HUES48 (cell line): ENCODE measurements at regions not wholly inside any gene's neighbourhood (a gene's known extent, or its start where the extent isn't known, plus 50 kb on each side); places are given as distances from the start of the nearest gene placed in this dataset.
"Not testable (repeated sequence)": the region's sequence is repeated elsewhere in the genome, so short reads cannot be mapped to it uniquely, and the experiment has no call there.

Experiments used
- H3K27ac ChIP-seq: one replicate; pipeline ENCODE4 v1.7.0; 2013; ENCODE audit warnings: low read depth, low read length, inconsistent platforms
- H3K27me3 ChIP-seq: 2 replicates; pipeline ENCODE4 v1.6.1; 2013; ENCODE audit warnings: mild to moderate bottlenecking, low read length; ENCODE audit not compliant: control insufficient read depth, insufficient read depth
- H3K36me3 ChIP-seq: 2 replicates; pipeline ENCODE4 v1.6.1; 2013; ENCODE audit warnings: low read length; ENCODE audit not compliant: control insufficient read depth, insufficient read depth
- H3K4me1 ChIP-seq: 2 replicates; pipeline ENCODE4 v1.6.1; 2013; ENCODE audit warnings: mild to moderate bottlenecking, low read length; ENCODE audit not compliant: control insufficient read depth, insufficient read depth
- H3K4me3 ChIP-seq: 2 replicates; pipeline ENCODE4 v1.5.1; 2013; ENCODE audit warnings: mild to moderate bottlenecking, low read depth, low read length
- H3K9ac ChIP-seq: 2 replicates; pipeline ENCODE4 v1.6.1; 2013; ENCODE audit warnings: mild to moderate bottlenecking, low read depth, low read length, moderate library complexity
- H3K9me3 ChIP-seq: 2 replicates; pipeline ENCODE4 v1.6.1; 2013; ENCODE audit warnings: low read length; ENCODE audit not compliant: control insufficient read depth, insufficient read depth

DNA sequence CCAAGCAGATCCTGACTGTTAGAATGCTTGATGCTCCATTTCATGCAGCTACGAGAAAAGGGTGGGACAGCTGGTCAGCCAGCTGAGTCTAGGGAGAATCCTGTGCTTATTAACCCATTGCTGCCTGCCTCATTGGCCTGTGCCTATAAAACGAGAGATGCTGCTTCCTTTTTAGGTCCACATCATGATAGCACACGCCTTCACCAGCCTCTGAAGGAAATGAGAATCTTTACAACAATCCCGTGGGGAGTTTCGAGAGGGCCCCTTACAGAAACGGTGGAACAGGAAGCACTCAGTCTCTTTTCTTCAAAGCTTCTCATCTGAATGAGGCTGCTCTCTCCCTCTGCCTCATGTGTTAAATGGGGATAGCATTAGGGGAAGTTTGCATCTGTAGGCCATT, 147.3 kb upstream of the RFLNA start:
- Histone ChIP-seq H3K9me3 (peaks cover 20% of the 10 kb centered on the region), H3K36me3 (no peaks in the 10 kb centered on the region), H3K9ac (no peak overlapping the region), H3K27me3 (no peaks in the 10 kb centered on the region), H3K4me1 (peaks cover 9% of the 10 kb centered on the region; the same call in 1 of the 2 replicates), H3K27ac (no peak overlapping the region), H3K4me3 (no peak overlapping the region)

DNA sequence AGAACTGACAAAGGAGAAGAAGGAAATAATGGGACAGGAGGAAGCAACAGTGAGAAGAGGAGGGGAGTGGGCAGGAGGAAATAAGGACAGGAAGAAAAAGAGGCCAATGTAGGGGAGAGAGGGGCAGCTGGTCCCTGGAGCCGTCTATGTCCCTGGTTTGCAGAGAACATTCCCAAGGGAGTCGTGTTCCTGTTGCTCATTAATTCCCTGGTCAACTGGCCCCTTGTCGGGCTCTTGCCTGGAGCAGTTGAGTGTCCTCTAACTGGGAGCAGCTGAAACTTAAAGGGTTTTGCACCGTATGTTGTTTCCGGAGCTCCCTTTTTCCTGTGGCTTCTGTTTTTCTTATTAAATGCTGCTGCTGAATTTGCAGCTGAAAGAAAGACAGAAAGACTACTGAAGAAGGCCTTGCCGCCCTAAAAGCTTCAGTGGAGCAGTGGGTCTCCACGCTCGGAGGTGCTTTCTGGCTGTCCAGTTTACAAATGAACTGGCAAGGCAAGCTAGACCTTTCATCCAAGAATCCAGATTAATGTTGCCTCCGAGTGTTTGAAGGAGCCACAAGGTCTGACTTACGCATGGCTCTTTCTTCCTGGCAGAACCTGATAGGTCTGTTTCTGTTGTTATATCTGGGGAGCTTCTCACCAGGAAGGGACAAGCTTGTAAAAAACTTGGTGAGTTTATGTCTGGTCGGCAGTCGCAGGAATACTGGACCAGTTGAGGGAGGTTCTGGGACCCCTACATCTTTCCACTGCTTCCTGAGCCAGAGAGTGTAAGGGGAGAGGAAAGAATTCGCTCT, 146.2 kb upstream of the RFLNA start:
- no peak overlapping the region for H3K9ac ChIP-seq
- H3K27me3 ChIP-seq: no peaks in the 10 kb centered on the region

DNA sequence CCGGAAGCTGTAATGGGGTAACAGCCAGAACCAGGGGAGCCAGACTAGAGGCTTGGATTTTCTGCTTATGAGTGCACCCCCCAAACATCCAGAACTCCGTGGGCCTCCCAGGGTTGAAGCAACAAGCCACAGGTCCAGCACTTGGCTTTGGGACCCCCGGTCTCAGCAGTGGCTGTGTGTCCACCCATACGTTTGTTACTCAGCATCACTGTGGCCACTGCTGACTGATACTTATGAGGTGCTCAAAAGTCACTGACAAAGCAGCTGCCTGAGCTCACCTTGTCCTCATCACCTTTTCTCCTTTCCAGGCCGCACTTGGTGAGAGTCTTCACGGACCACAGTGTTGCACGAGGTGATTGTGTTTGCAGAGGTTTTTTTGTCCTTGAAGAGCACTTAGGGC, 145.6 kb upstream of the RFLNA start:
- Histone ChIP-seq H3K27ac (no peak overlapping the region), H3K4me3 (no peak overlapping the region), H3K4me1 (peaks cover 9% of the 10 kb centered on the region; the same call in 1 of the 2 replicates), H3K36me3 (no peaks in the 10 kb centered on the region), H3K27me3 (no peaks in the 10 kb centered on the region), H3K9me3 (peaks cover 13% of the 10 kb centered on the region; the same call in 1 of the 2 replicates), H3K9ac (no peak overlapping the region)

More for the DNA sequence above, 146.2 kb upstream of the RFLNA start:
- Histone ChIP-seq H3K27ac (peak overlapping the region; percentile 0), H3K4me1 (peaks cover 9% of the 10 kb centered on the region; the same call in 1 of the 2 replicates), H3K9me3 (peaks cover 13% of the 10 kb centered on the region; the same call in 1 of the 2 replicates), H3K4me3 (no peak overlapping the region), H3K36me3 (no peaks in the 10 kb centered on the region)

DNA sequence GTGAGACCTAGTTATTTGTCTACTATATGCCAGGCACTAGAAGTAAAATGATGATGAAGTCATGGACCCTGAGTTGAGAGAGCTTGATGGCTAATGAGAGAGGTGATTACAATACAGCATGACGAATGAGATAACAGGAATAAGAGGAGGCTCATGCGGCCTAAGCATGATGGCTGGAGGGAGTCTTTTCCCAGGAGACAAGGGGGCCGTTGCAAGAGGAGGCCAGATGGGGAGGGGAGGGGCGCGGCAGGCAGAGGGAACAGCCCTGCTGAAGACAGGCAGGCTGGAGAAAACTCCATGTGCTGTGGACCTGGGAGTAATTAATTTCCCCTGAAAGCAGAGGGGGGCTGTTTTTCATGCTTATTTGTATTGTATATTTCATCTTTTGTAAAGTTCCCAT, 144.7 kb upstream of the RFLNA start:
- Histone ChIP-seq H3K27me3 (no peaks in the 10 kb centered on the region), H3K27ac (no peak overlapping the region), H3K4me3 (no peak overlapping the region), H3K4me1 (peaks cover 9% of the 10 kb centered on the region; the same call in 1 of the 2 replicates), H3K36me3 (no peaks in the 10 kb centered on the region), H3K9me3 (peaks cover 9% of the 10 kb centered on the region; the same call in 1 of the 2 replicates), H3K9ac (no peak overlapping the region)

DNA sequence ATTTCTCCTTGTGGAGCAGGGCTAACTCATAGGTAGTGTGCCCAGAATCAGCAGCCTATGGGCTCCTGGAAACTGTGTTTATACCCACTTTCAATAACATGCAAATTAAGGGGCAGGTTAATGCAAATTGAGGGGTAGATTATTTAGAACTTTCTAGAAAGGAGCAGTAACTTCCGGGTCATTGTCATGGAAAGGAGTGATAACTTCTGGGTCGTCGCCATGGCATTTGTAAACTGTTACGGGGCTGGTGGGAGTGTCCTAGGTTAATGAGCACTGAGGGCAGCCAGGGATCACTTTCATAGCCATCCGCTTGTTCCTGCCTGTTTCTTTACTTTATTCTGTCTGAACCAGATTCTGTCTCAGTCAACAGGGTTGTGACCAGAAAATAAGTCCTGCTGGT, 143.3 kb upstream of the RFLNA start:
- no peak overlapping the region for H3K4me3 ChIP-seq
- H3K9ac ChIP-seq: no peak overlapping the region
- peaks cover 9% of the 10 kb centered on the region; the same call in 1 of the 2 replicates for H3K4me1 ChIP-seq
- no peaks in the 10 kb centered on the region for H3K36me3 ChIP-seq
- H3K27ac ChIP-seq: no peak overlapping the region
- no peaks in the 10 kb centered on the region for H3K27me3 ChIP-seq
- peaks cover 9% of the 10 kb centered on the region; the same call in 1 of the 2 replicates for H3K9me3 ChIP-seq

DNA sequence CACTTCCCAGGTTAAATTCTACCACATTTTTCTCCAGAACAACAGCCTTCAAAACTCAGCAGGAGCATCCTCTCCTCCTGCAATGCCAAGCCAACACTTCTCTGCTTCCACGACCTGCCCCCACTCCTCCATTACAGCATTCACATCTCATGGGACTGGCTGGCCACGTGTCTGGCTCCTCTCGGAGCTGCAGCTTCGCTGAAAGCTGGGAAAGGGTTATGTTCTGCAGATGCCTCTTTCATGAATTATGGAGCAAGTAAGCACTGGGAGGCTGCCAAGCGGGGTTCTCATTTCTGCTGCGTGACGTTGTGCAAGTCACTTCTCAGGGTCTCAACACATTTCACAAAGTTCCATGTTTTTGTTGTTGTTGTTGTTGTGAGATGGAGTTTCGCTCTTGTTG, 142.2 kb upstream of the RFLNA start:
- Histone ChIP-seq H3K4me1 (peaks cover 10% of the 10 kb centered on the region), H3K27me3 (no peaks in the 10 kb centered on the region)

DNA sequence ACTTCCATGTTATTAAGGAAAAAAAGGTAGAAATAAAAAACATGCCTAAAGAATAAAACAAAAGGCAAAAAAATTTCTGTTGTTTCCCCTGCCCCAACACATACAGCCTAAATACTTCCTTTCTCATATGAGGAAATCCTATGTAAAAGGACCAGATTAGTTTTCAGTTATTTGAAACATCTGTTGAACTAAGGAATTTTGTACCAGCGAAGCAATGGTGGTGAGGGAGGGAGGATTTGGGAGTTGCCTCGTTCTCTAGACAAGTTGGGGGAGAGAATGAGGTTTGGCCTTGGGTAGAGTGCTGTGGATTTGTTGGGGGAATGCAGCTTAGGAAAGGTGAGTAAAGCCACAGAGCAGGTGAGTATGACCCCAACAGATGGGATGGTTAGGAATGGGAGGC, 141.5 kb upstream of the RFLNA start:
- Histone ChIP-seq H3K27me3 (no peaks in the 10 kb centered on the region), H3K4me1 (peaks cover 11% of the 10 kb centered on the region; the same call in 1 of the 2 replicates)

More for the DNA sequence above, 142.2 kb upstream of the RFLNA start:
- peaks cover 9% of the 10 kb centered on the region; the same call in 1 of the 2 replicates for H3K9me3 ChIP-seq
- H3K27ac ChIP-seq: no peak overlapping the region
- no peak overlapping the region for H3K4me3 ChIP-seq
- no peak overlapping the region for H3K9ac ChIP-seq
- H3K36me3 ChIP-seq: no peaks in the 10 kb centered on the region

DNA sequence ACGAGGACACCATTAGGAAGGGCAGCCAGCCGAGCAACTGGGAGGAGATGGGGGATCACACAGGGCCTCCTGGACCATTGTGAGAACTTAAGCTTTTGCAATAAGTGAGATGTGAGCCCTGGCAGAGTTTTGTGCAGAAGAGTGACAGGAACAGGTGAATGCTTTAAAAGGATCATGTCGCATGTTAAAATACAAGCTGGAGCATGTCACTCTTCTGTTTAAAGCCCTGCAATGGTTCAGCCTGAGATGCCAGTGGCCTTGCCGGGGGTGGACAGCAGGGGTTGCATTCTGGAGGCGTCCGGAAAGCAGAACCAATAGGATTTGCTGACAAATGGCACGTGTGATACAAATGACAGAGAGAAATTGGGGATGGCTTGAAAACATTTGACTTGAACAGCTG, 137.5 kb upstream of the RFLNA start:
- no peaks in the 10 kb centered on the region for H3K9me3 ChIP-seq
- H3K9ac ChIP-seq: no peak overlapping the region
- no peaks in the 10 kb centered on the region for H3K27me3 ChIP-seq
- peaks cover 15% of the 10 kb centered on the region; the same call in 1 of the 2 replicates for H3K4me1 ChIP-seq
- no peak overlapping the region for H3K27ac ChIP-seq
- no peak overlapping the region for H3K4me3 ChIP-seq
- H3K36me3 ChIP-seq: no peaks in the 10 kb centered on the region

More for the DNA sequence above, 141.5 kb upstream of the RFLNA start:
- Histone ChIP-seq H3K27ac (no peak overlapping the region), H3K36me3 (no peaks in the 10 kb centered on the region), H3K4me3 (no peak overlapping the region), H3K9ac (no peak overlapping the region), H3K9me3 (peaks cover 9% of the 10 kb centered on the region; the same call in 1 of the 2 replicates)

DNA sequence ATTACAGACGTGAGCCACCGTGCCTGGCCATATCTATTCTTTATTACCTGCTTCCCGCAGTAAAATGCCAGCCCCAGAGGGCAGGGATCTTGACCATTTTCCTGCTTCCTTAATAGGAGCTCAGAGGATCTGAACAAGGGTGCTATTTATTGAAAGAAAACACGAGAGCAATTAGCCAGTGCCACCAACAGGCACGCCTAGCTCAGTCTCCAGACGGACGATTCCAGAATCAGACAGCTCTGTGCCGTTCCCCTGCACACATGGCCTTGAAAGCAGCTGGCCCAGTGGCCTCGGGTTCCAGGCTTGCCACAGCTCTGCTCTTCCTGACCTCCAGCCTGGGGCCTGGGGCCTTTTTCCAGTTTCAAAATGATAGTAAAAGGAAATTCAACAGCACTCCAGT, 135.2 kb upstream of the RFLNA start:
- Histone ChIP-seq H3K9me3 (no peaks in the 10 kb centered on the region), H3K36me3 (no peaks in the 10 kb centered on the region), H3K27ac (no peak overlapping the region), H3K4me1 (peaks cover 15% of the 10 kb centered on the region; the same call in 1 of the 2 replicates), H3K9ac (no peak overlapping the region), H3K4me3 (no peak overlapping the region), H3K27me3 (no peaks in the 10 kb centered on the region)

DNA sequence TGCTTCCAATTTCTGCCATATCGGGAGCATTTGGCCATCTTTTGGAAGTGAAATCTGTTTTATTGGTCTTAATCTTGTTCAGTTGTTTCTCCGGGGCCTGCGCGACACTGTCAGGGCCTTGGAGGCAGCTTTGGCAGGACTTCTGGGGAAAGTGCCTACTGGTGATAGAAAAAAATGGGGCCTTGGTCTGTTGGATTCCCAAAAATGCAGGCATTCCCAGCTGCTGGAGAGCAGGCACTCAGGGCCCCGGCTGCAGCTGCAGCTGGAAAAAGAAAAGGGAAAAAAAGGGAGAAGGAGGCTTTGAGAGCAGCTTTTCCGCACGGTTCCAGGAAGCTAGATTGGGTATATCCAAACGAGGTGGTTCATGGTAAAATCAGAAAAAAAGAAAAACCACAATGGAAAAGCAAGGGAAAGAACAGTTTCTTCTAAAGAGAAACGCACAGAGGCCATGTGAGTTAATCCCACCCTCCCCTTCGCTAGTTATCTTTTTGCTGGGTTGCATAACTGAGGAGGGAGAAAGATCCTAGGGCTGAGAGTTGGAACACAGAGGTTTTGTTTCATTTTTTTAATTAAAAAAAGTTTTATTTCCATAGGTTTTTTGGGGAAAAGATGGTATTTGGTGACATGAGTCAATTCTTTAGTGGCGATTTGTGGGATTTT, 134.7 kb upstream of the RFLNA start:
- H3K27me3 ChIP-seq: no peaks in the 10 kb centered on the region
- no peak overlapping the region for H3K27ac ChIP-seq

DNA sequence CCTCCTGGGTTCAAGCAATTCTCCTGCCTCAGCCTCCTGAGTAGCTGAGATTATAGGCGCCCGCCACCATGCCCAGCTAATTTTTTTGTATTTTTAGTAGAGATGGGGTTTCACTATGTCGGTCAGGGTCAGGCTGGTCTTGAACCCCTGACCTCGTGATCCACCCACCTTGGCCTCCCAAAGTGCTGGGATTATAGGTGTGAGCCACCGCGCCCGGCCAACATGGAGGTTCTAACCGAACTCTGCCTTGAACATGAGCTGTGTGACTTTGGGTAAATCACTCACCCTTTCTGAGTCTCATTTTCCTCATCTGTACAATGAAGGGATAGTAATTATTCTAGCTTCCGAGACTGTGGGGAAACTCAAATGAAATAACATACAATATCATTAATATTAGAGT, 133.5 kb upstream of the RFLNA start:
- not testable (repeated sequence) for H3K9ac ChIP-seq, H3K4me3 ChIP-seq, H3K36me3 ChIP-seq, H3K27me3 ChIP-seq, H3K27ac ChIP-seq, H3K9me3 ChIP-seq
- H3K4me1 ChIP-seq: peaks cover 15% of the 10 kb centered on the region; the same call in 1 of the 2 replicates

More for the DNA sequence above, 134.7 kb upstream of the RFLNA start:
- Histone ChIP-seq H3K4me1 (peaks cover 15% of the 10 kb centered on the region; the same call in 1 of the 2 replicates), H3K9ac (no peak overlapping the region), H3K36me3 (no peaks in the 10 kb centered on the region), H3K9me3 (no peaks in the 10 kb centered on the region), H3K4me3 (no peak overlapping the region)
